Esophagus squamous epithelium (tissue), 4 donors: ENCODE measurements at regions not wholly inside any gene's neighbourhood (a gene's known extent, or its start where the extent isn't known, plus 50 kb on each side); places are given as distances from the start of the nearest gene placed in this dataset.

Experiments
- POLR2A ChIP-seq, 4 donors: fragments of 450-650 bp; IDR thresholded peaks; one replicate each; pipeline ENCODE4 v1.6.1; 2017; ENCODE audit warnings: antibody characterized with exemption in 4 of 4, mild to moderate bottlenecking in 4 of 4, moderate library complexity in 3 of 4
- TF ChIP-seq, protein P1 (sequence below), 6 experiments: fragments of 450-650 bp in 4 of 6; fragments of 200-600 bp in 2 of 6; sonication (generic) in 2 of 6; IDR thresholded peaks; one replicate each; pipeline ENCODE4 v1.5.1; 2016 to 2019; ENCODE audit warnings: antibody characterized with exemption in 6 of 6, mild to moderate bottlenecking in 4 of 6, moderate library complexity in 4 of 6

- TF ChIP-seq, protein P1, sequence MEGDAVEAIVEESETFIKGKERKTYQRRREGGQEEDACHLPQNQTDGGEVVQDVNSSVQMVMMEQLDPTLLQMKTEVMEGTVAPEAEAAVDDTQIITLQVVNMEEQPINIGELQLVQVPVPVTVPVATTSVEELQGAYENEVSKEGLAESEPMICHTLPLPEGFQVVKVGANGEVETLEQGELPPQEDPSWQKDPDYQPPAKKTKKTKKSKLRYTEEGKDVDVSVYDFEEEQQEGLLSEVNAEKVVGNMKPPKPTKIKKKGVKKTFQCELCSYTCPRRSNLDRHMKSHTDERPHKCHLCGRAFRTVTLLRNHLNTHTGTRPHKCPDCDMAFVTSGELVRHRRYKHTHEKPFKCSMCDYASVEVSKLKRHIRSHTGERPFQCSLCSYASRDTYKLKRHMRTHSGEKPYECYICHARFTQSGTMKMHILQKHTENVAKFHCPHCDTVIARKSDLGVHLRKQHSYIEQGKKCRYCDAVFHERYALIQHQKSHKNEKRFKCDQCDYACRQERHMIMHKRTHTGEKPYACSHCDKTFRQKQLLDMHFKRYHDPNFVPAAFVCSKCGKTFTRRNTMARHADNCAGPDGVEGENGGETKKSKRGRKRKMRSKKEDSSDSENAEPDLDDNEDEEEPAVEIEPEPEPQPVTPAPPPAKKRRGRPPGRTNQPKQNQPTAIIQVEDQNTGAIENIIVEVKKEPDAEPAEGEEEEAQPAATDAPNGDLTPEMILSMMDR (IDR thresholded peaks at IDR 0.05): no peak
- no peak for TF ChIP-seq POLR2A (IDR thresholded peaks at IDR 0.05)
Observed at GRCh38 chr1:196002906-196003305, 605.3 kb downstream of the KCNT2 start.
